AML-193 (cell line): ENCODE measurements at regions not wholly inside any gene's neighbourhood (a gene's known extent, or its start where the extent isn't known, plus 50 kb on each side); places are given as distances from the start of the nearest gene placed in this dataset.

Experiments used
- DNase-seq, 2 experiments: peaks; one replicate each; lab custom pipeline; 2025; lab: John Stamatoyannopoulos, UW

- no peak for DNase-seq
These were observed 1578.4 kb upstream of the IGFBP7 start for GRCh38 chr4:58688568-58688967.

- no peak for DNase-seq
These were observed 1569.7 kb upstream of the IGFBP7 start for GRCh38 chr4:58679886-58680285.

DNA sequence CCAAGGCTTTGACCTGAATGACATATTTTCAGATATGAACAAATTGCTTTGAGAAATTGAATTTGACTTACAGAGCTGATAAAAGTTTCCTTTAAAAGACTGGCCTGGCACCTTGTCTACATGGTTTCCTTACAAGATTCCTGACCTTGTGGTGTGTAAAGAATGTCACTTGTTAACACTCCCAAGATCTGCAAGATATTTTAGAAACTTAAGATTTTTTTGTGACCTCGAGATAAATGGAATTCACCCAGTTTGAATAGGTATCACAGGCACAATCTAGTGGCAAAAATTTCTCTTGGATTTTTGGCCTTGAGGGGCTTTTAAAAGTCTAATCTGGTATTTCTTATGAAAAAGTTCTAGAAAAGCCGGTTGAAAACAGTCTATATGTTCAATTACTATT lies 1568.9 kb upstream of the IGFBP7 start:
- no peak for DNase-seq

DNA sequence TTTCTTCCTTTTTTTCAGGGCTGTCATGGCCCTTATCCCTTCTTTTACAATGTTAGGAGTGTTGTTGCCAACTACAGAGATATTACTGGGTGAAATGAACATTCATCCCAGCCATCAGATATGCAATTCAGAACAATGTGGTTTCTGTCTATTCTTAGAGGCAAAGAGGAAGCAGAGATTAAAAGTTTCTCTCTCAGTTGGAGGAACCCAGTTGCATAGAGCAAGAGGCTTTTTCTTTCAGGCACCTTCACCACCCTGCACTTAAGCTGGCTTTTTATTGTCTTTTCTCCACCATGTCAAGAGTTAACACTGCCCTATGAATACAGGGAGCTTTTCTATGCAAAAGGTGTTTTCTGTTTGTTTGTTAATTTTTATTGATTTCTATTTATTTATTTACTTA lies 1559.6 kb upstream of the IGFBP7 start:
- DNase-seq = no peak

DNA sequence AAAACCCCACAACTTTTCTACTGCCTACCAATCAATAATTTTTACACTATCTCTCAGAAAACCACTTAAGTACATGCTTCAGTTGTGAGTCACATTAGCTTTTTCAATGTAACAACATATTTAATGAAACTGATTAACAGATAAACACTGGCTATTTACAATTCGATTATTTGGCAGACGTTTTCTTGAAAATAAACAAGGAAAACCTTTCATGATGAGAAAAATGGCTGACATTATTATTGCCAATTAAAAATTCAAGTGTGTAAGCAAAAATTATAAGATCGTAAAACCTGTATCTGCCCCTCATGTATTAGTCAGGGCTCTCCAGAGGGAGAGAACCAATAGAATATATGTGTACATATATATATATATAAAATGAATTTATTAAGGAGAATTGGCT lies 1555.5 kb upstream of the IGFBP7 start:
- DNase-seq = no peak

- no peak for DNase-seq
These were observed 1548.5 kb upstream of the IGFBP7 start for GRCh38 chr4:58658701-58659100.

DNA sequence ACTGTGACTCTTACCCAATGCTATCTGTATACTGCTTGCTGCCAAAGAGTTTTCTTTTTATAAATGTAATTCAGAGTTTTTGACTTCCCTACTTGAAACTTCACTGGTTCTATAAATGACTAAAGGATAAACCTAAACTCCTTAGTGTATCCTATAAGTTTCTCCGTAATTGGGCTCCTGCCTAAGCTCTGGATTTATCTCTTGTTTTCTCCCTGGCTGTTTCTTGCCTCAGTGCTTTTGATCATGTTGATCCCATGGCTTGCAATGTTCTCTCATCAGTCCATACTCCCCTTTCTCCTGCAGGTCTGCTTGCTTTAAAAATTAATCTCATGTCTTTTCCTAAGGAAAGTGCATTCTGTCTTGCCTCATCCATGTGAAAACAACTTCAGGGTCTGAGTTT lies 1543.1 kb upstream of the IGFBP7 start:
- no peak for DNase-seq

DNA sequence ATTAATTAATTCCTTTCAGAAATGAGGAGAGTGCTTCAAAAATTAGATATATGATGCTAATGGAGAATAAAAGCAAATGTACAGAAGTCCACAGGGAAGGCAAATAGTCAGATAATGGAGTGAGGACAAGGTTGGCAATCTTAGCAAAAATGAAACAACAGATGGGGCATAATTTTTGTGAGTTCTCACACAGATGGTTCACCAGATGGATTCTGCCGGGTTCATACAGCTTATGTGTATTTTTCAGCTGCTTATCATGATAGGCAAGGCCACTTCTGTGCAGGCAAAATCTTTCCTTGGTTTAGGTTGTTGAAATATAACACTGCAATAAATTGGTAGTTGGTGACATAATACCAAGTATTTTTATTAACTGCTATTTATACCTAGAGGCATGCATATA lies 1539.0 kb upstream of the IGFBP7 start:
- no peak for DNase-seq

- no peak for DNase-seq
These were observed 1535.9 kb upstream of the IGFBP7 start for GRCh38 chr4:58646126-58646525.

DNA sequence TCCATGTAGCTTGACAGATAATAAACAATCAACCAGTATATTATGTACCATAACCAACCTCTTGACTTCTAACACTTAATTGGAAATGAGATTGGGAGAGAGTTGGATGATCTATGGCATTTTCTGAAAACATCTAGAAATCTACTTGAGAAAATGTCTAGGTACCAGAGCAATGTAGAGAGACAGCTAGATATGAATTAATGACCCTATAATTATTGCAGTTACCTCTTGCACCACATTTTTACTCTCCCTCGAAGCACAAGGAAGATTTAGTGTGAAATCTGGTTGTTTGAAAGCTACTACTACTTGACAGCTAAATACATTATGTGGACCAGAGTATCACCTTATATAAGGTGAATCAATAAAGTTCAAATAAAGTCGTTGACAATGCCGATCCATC lies 1534.4 kb upstream of the IGFBP7 start:
- no peak for DNase-seq

DNA sequence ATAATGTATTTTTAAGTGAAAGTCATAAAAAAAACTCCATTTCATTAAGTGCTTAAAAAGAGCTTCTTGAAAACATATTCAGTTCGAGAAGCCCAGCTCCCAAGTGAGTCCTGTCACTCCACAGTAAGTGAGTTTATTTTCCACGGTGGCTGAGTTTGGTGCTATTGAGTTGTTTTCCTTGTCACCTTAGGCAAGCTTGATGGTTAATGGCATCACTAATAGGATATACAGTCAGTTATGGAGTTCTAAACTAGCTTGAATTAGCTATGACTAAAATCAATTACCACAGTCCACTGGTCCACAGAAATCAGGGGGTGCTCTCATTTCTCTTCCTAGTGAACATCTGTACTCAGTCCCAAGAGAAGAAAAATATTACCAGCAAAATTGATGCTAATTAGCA lies 1526.2 kb upstream of the IGFBP7 start:
- no peak for DNase-seq

DNA sequence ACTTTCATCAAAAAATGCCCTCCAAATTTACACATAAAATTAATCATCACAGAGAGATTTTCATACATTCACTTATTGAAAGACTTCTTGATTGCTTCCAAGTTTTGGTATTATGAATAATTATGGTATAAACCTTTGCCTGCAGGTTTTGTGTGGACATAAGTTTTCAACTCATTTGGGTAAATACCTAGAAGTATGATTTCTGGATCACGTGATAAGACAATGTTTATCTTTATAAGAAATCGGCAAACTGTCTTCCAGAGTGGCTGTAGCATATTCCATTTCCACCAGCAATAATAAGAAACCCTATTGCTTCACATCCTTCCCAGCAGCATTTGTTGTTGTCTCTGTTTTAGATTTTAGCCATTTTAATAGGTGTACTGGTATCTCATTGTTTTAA lies 1507.0 kb upstream of the IGFBP7 start:
- DNase-seq = no peak

- no peak for DNase-seq
These were observed 1500.8 kb upstream of the IGFBP7 start for GRCh38 chr4:58611012-58611411.

- DNase-seq = no peak
These were observed 1496.1 kb upstream of the IGFBP7 start for GRCh38 chr4:58606303-58606702.

DNA sequence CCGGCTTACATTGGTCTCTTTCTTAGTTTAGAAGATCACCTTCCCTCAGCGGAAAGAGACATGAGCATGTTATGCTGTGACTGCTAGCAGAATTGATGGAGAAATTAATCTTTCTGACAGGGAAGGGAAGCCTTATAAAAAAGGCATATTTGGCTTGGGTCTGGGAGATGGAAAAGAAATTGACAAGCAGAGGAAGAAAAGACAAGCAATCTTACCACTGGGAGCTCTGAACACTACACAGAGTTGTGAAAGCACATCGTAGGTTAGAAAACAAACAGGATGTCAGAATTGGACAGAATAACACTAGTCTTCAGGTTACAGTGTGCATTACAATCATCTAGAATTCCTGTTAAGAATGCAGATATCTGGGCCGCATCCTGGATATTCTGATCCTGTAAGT lies 1493.8 kb upstream of the IGFBP7 start:
- DNase-seq = no peak

GRCh38 chr4:58602731-58603359 lies 1492.7 kb upstream of the IGFBP7 start:
- DNase-seq = no peak

GRCh38 chr4:58602022-58602421 lies 1491.8 kb upstream of the IGFBP7 start:
- DNase-seq = no peak

DNA sequence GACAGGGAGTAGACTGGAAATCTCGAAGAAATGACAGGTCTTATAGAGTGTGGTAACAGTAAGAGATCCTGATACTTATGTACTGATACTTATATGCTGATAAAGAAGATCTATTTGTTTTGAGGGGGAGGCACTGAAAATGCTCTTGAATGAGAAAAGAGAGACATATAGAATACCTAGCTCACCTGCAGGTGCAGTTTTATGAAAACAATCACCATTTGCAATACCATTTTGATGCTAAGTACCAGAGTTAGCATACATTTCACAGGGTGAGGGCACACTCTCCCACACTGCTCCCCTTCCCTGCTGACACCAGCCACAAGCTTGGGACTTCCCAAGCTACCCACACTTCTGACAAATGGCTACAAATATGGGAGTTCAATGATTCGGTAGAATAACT lies 1490.1 kb upstream of the IGFBP7 start:
- DNase-seq = no peak

DNA sequence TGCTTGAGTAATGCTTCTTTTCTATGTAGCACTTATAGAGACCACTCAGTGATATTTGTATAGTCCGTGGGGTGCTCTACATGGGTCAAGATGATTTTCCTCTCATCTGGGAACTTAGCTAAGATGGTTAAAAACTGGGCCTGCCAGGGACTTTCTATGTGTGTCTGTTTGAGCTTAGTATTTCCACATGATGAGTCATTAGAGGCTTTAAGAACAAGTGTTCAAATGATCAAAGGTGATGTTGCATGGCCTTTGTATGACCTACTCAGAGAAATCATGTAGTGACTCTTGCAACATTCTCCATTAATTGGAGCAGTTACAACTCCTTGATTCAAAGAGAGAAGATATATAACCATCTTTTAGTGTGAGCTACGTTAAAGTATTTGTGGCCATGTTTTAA lies 1480.5 kb upstream of the IGFBP7 start:
- DNase-seq = no peak

DNA sequence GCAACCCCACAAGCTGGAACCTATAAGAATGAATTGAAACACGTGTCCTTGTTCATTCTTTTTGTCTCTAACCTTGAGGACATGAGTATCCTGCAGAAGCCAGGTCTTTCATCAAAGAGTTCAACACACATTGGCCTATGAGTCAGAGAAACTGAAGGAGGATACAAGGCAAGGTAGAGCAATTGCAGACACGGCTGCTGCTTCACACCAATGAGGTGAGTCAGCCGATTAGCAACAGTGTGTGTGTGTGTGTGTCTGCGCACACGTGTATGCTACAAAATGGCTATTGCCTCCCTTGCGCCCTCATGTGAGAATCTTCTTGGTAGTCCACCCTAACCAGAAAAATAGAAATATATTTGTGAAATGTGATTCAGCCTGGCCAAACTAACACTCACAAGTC lies 1477.7 kb upstream of the IGFBP7 start:
- no peak for DNase-seq

GRCh38 chr4:58566260-58566659 lies 1456.1 kb upstream of the IGFBP7 start:
- no peak for DNase-seq

GRCh38 chr4:58564695-58565475 lies 1454.7 kb upstream of the IGFBP7 start:
- DNase-seq = no peak

DNA sequence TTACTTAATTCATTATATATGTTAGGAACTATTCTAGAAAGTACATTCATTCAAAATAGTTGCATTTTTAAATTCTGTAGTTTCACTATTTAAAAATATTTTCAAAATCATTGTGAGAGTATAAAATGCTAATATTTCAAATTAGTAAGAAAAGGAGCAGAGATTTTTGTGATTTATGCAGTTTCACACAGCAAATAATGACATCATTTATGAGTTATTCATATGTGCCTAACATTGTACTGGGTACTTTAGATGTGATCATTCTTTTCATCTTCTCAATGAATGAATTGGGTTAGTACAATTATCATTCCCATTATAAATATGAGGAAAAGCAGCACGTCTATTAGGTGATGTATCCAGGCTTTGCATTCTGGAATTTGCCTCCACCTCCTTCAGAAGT lies 1451.0 kb upstream of the IGFBP7 start:
- no peak for DNase-seq

GRCh38 chr4:58560736-58561135 lies 1450.6 kb upstream of the IGFBP7 start:
- DNase-seq = no peak
